ENCODE measurements at regions not wholly inside any gene's neighbourhood (a gene's known extent, or its start where the extent isn't known, plus 50 kb on each side); places are given as distances from the start of the nearest gene placed in this dataset.

GRCh38 chr12:67582238-67582834 lies 66.2 kb upstream of the DYRK2 start:
- DNase-seq (ENCODE audit: low read depth in 1 of 2, low spot score in 1 of 2) = no peak

- DNase-seq (ENCODE audit: low read depth in 1 of 2, low spot score in 1 of 2) = no peak
These were observed 65.7 kb upstream of the DYRK2 start for GRCh38 chr12:67582844-67583243.

GRCh38 chr12:67586951-67587350 lies 61.6 kb upstream of the DYRK2 start:
- DNase-seq (ENCODE audit: low read depth in 1 of 2, low spot score in 1 of 2) = no peak

- DNase-seq (ENCODE audit: low read depth in 1 of 2, low spot score in 1 of 2) = no peak
These were observed 59.5 kb upstream of the DYRK2 start for GRCh38 chr12:67589078-67589477.

- no peak for DNase-seq (ENCODE audit: low read depth in 1 of 2, low spot score in 1 of 2)
These were observed 58.3 kb upstream of the DYRK2 start for GRCh38 chr12:67590149-67590790.

- no peak for DNase-seq (ENCODE audit: low read depth in 1 of 2, low spot score in 1 of 2)
These were observed 56.1 kb upstream of the DYRK2 start for GRCh38 chr12:67592228-67593011.

GRCh38 chr12:67593041-67593440 lies 55.5 kb upstream of the DYRK2 start:
- no peak for DNase-seq (ENCODE audit: low read depth in 1 of 2, low spot score in 1 of 2)

GRCh38 chr12:67593461-67594330 lies 54.8 kb upstream of the DYRK2 start:
- DNase-seq (ENCODE audit: low read depth in 1 of 2, low spot score in 1 of 2) = no peak

GRCh38 chr12:67594888-67595287 lies 53.7 kb upstream of the DYRK2 start:
- DNase-seq (ENCODE audit: low read depth in 1 of 2, low spot score in 1 of 2) = no peak

- DNase-seq (ENCODE audit: low read depth in 1 of 2, low spot score in 1 of 2) = no peak
These were observed 53.2 kb upstream of the DYRK2 start for GRCh38 chr12:67595365-67595764.

GRCh38 chr12:67598598-67598997 lies 49.9 kb upstream of the DYRK2 start:
- no peak for DNase-seq (ENCODE audit: low read depth in 1 of 2, low spot score in 1 of 2)

All from stimulated activated CD4-positive, alpha-beta T cell treated with anti-CD3 and anti-CD28 coated beads, Interleukin-15, amount 100 ng/mL, for 1 hour (primary cell).